ENCODE measurements at regions not wholly inside any gene's neighbourhood (a gene's known extent, or its start where the extent isn't known, plus 50 kb on each side); places are given as distances from the start of the nearest gene placed in this dataset.

- no peaks in the 10 kb centered on the region for H3K79me2 ChIP-seq (ENCODE audit: control insufficient read depth, insufficient read depth, low read length)
- H3K4me2 ChIP-seq (ENCODE audit: insufficient read depth, low read length) = no peak overlapping the region
- peak overlapping the region; percentile 21; the same call in 1 of the 3 replicates for H3K27ac ChIP-seq (ENCODE audit: extremely low read depth, low read depth, low read length)
- in situ Hi-C loops (cut with MboI) (loop anchor here (10.0 kb wide), 1 partner anchor 445 kb away; no protein-coding TSS in a partner anchor), intact Hi-C loops (cut with micrococcal nuclease) (loop anchor here (1.0 to 10.0 kb wide), 3 partner anchors 127 to 665 kb away; no protein-coding TSS in a partner anchor)
- H3K27me3 ChIP-seq (ENCODE audit: control insufficient read depth in 2 of 2, insufficient read depth in 2 of 2, low read length in 2 of 2) = no peaks in the 10 kb centered on the region
- H3K4me3 ChIP-seq = no peak overlapping the region
- H3K4me1 ChIP-seq (replicated peaks in 1 of 2; ENCODE audit: control insufficient read depth in 2 of 2, insufficient read depth in 2 of 2, low read length in 2 of 2) = peaks cover 21 to 41% of the 10 kb centered on the region in 2 experiments
- H4K20me1 ChIP-seq (replicated peaks; ENCODE audit: control insufficient read depth, insufficient read depth, low read length) = no peaks in the 10 kb centered on the region
- FAIRE-seq = no peak
- H3K9ac ChIP-seq (ENCODE audit: insufficient read depth in 1 of 2, low read depth in 2 of 2, low read length in 2 of 2) = no peak overlapping the region
- POLR2A ChIA-PET = interaction anchor here (0.6 to 1.1 kb wide), 4 partner anchors 8 to 114 kb away, joined by 3 to 4 read pairs (median 4); no protein-coding TSS in a partner anchor
- H3K9me1 ChIP-seq (ENCODE audit: control insufficient read depth, insufficient read depth, low read length) = no peaks in the 10 kb centered on the region
- CTCF ChIA-PET (ENCODE audit: low intra/inter-chr PET ratio) = no interaction called here
- 4% methylated on average over 5 of the region's 5 CpGs for WGBS (ENCODE audit: insufficient coverage, low coverage, missing lambda C conversion rate)
- H3K9me3 ChIP-seq (replicated peaks; ENCODE audit: control insufficient read depth, insufficient read depth, low read depth, low read length) = peaks cover 4% of the 10 kb centered on the region; the same call in 1 of the 2 replicates
- H2AFZ ChIP-seq (ENCODE audit: low read depth, low read length) = no peak overlapping the region
- no TSS peak for BruUV-seq (replicated peaks)
- no peak for ATAC-seq
- peak; percentile 51 to 73 (median 56) for DNase-seq (ENCODE audit: extremely low read depth in 1 of 4, low spot score in 3 of 4)
- no peaks in the 10 kb centered on the region for H3K36me3 ChIP-seq (ENCODE audit: control insufficient read depth, insufficient read depth, low read length)
- TF ChIP-seq CTCF (IDR thresholded peaks at IDR 0.05 in 2 of 3, conservative IDR thresholded peaks at IDR 0.05 in 1 of 3; ENCODE audit: insufficient read depth in 2 of 3, low read depth in 1 of 3, low read length in 3 of 3) = peak; percentile 45 to 79 (median 79); a peak in 5 of 6 replicates
- no peak for TF ChIP-seq CHD7 (IDR thresholded peaks at IDR 0.05; ENCODE audit: low read depth, low read length)
- TF ChIP-seq ZNF316 (IDR thresholded peaks at IDR 0.05) = 0 out of 2 replicates have a peak, but pooled peaks have one; percentile 4
- TF ChIP-seq ARID3A (IDR thresholded peaks at IDR 0.05; ENCODE audit: borderline replicate concordance, low read depth, low read length) = peak; percentile 66; the same call in 1 of the 2 replicates
- TF ChIP-seq MAFF (IDR thresholded peaks at IDR 0.05; ENCODE audit: low read length) = peak; percentile 35; the same call in 1 of the 2 replicates
Measured at GRCh38 chr15:81939604-81940440, 106.0 kb downstream of the MEX3B start.
